Left lung (tissue), 4 donors: ENCODE measurements at regions not wholly inside any gene's neighbourhood (a gene's known extent, or its start where the extent isn't known, plus 50 kb on each side); places are given as distances from the start of the nearest gene placed in this dataset.
"Not testable (repeated sequence)": the region's sequence is repeated elsewhere in the genome, so short reads cannot be mapped to it uniquely, and the experiment has no call there.

Source experiments
- ATAC-seq: fragments of 200-7000 bp; cut with Tn5 transposase; one replicate; pipeline ENCODE4 v1.9.1; 2020; ENCODE audit warnings: moderate library complexity
- DNase-seq, 4 donors: peaks; one replicate each; pipeline ENCODE4 v3.0.0-alpha.2; 2013 to 2020
- H3K27ac ChIP-seq, 2 donors: fragments of 200-600 bp; sonication (generic) in 1 of 2; one replicate each; pipeline versions ENCODE4 v1.5.0 to v1.8.0; 2020 to 2021
- H3K27me3 ChIP-seq, 2 donors: fragments of 200-600 bp; sonication (generic) in 1 of 2; one replicate each; pipeline versions ENCODE4 v1.5.0 to v1.8.0; 2020 to 2021
- H3K36me3 ChIP-seq, 2 donors: fragments of 200-600 bp; sonication (generic) in 1 of 2; one replicate each; pipeline versions ENCODE4 v1.5.0 to v1.8.0; 2020 to 2021
- H3K4me1 ChIP-seq, 2 donors: fragments of 200-600 bp; one replicate each; pipeline ENCODE4 v1.8.0; 2021
- H3K4me3 ChIP-seq, 2 donors: fragments of 200-600 bp; sonication (generic) in 1 of 2; one replicate each; pipeline versions ENCODE4 v1.5.0 to v1.8.0; 2020 to 2021; ENCODE audit warnings: mild to moderate bottlenecking in 1 of 2
- H3K9me3 ChIP-seq, 2 donors: fragments of 200-600 bp; sonication (generic) in 1 of 2; one replicate each; pipeline versions ENCODE4 v1.5.0 to v1.8.0; 2020 to 2021
- CTCF ChIP-seq, 2 donors: fragments of 200-600 bp; sonication (generic) in 1 of 2; IDR thresholded peaks; one replicate each; pipeline versions ENCODE4 v1.5.0 to v1.8.0; 2021; ENCODE audit warnings: antibody characterized with exemption in 2 of 2
- intact Hi-C, 2 donors: fragments of 100-400 bp; cut with DNase I; formaldehyde crosslinking; loops; one replicate each; pipeline versions ENCODE4 v1.11.2 to v1.14.2; 2022
- donor health status: DM: no; HTN: yes; CAD: no.
- donor health status: DM: no; HTN: no; CAD: no.

DNA sequence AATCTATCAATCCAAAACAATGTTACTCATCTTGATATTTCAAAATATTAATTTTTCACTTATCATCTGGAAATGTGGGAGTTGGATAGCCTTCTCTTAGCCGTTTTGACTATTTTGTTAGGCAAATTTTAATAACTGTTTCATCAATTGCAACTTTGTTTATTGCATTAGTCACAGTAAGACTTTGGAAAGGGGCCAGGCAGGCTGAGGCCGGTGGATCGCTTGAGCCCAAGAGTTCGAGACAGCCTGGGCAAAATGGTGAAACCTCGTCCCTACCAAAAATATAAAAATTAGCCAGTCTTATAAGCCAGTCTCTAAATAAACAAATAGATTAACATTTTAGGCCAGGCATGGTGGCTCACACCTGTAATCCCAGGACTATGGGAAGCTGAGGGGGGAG lies 113.0 kb upstream of the NR5A2 start:
- Histone ChIP-seq H3K9me3 (no peaks in the 10 kb centered on the region), H3K4me1 (no peaks in the 10 kb centered on the region), H3K4me3 (no peak overlapping the region), H3K27me3 (no peaks in the 10 kb centered on the region), H3K36me3 (no peaks in the 10 kb centered on the region), H3K27ac (no peak overlapping the region)
- no peak for TF ChIP-seq CTCF (IDR thresholded peaks at IDR 0.05)
- no peak for ATAC-seq
- DNase-seq: no peak
- intact Hi-C loops: no loop called here

DNA sequence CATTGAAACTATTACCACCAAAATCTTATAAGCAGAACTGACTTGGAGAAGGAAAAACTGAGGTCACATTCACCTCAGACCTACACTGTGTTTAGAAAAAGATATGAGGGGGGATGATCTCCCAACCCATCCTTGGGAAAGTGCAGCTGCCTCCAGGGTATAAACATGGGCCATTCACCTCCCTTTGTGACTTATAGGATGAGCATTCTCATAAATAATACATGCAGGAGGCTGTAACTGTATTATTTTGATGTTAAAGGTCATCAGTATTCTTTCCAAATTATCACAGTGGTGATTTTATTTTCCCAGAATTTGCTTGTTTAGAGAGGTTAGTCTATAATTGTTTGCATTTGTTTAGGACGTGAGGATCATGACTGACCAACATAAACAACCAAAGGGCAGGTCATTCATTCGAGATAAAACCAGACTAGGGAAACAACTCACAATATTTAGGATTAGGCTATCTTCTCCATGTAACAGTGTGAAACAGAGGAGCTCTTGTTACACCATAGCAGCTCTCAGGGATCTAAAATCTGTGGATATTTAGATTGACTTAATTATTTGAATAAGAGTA lies 109.2 kb upstream of the NR5A2 start:
- H3K27ac ChIP-seq: no peak overlapping the region
- H3K4me1 ChIP-seq: no peaks in the 10 kb centered on the region
- intact Hi-C loops: no loop called here
- TF ChIP-seq CTCF (IDR thresholded peaks at IDR 0.05): no peak
- no peaks in the 10 kb centered on the region for H3K36me3 ChIP-seq
- H3K4me3 ChIP-seq: no peak overlapping the region
- H3K27me3 ChIP-seq: no peaks in the 10 kb centered on the region
- no peaks in the 10 kb centered on the region for H3K9me3 ChIP-seq
- ATAC-seq (no peak), DNase-seq (no peak)

DNA sequence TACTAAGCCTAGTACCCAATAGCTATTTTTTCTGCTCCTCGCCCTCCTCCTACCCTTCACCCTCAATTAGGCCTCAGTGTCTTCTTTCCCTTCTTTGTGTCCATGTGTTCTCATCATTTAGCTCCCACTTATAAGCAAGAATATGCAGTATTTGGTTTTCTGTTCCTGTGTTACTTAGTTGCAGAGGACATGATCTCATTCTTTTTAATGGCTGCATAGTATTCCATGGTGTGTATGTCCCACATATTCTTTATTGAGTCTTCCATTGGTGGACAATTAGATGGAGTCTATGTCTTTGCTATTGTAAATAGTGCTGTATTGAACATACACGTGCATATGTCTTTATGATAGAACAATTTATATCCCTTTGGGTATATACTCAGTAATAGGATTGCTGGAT lies 106.9 kb upstream of the NR5A2 start:
- Histone ChIP-seq H3K36me3 (no peaks in the 10 kb centered on the region), H3K9me3 (no peaks in the 10 kb centered on the region), H3K4me3 (no peak overlapping the region), H3K27ac (no peak overlapping the region), H3K27me3 (no peaks in the 10 kb centered on the region), H3K4me1 (no peaks in the 10 kb centered on the region)
- intact Hi-C loops: no loop called here
- TF ChIP-seq CTCF (IDR thresholded peaks at IDR 0.05): no peak
- DNase-seq: no peak
- ATAC-seq: no peak

- no peak for ATAC-seq
Observed at GRCh38 chr1:199929556-199929955, 98.0 kb upstream of the NR5A2 start.

GRCh38 chr1:199930067-199930466 lies 97.4 kb upstream of the NR5A2 start:
- intact Hi-C loops, H3K27me3 ChIP-seq, DNase-seq, H3K36me3 ChIP-seq, ATAC-seq, H3K27ac ChIP-seq, H3K4me3 ChIP-seq, H3K9me3 ChIP-seq, H3K4me1 ChIP-seq: not testable (repeated sequence)

More at GRCh38 chr1:199929556-199929955, 98.0 kb upstream of the NR5A2 start:
- TF ChIP-seq CTCF (IDR thresholded peaks at IDR 0.05): no peak
- no peak overlapping the region for H3K27ac ChIP-seq
- intact Hi-C loops: no loop called here
- no peaks in the 10 kb centered on the region for H3K4me1 ChIP-seq
- H3K36me3 ChIP-seq: no peaks in the 10 kb centered on the region
- H3K27me3 ChIP-seq: no peaks in the 10 kb centered on the region
- no peak overlapping the region for H3K4me3 ChIP-seq
- H3K9me3 ChIP-seq: no peaks in the 10 kb centered on the region
- no peak for DNase-seq
